ENCODE measurements at regions not wholly inside any gene's neighbourhood (a gene's known extent, or its start where the extent isn't known, plus 50 kb on each side); places are given as distances from the start of the nearest gene placed in this dataset.
"Not testable (repeated sequence)": the region's sequence is repeated elsewhere in the genome, so short reads cannot be mapped to it uniquely, and the experiment has no call there.

GRCh38 chr2:230627806-230628724, 84.6 kb upstream of the CAB39 start:
- Mint-ChIP-seq H3K36me3 (ENCODE audit: low read depth) (no peaks in the 10 kb centered on the region), H3K4me1 (peaks cover 7% of the 10 kb centered on the region), H3K27me3 (no peaks in the 10 kb centered on the region), H3K9me3 (no peaks in the 10 kb centered on the region), H3K4me3 (no peak overlapping the region), H3K27ac (no peak overlapping the region)
- ATAC-seq (ENCODE audit: low read depth) (no peak), DNase-seq (no peak)
- ChIA-PET CTCF (interaction anchor here (1.2 kb wide), 1 partner anchor 13 kb away, joined by 4 read pairs; no protein-coding TSS in a partner anchor), POLR2A (no interaction called here)
- intact Hi-C loops (cut with micrococcal nuclease), result no loop called here
- no peak for TF ChIP-seq CTCF (IDR thresholded peaks at IDR 0.05)

- no peak overlapping the region for H3K4me3 Mint-ChIP-seq
- POLR2A ChIA-PET, result no interaction called here
- no peak for ATAC-seq (ENCODE audit: low read depth)
Observed at GRCh38 chr2:230631470-230631869, 81.2 kb upstream of the CAB39 start.

GRCh38 chr2:230634146-230634545, 78.5 kb upstream of the CAB39 start:
- Mint-ChIP-seq H3K36me3 (ENCODE audit: low read depth) (no peaks in the 10 kb centered on the region), H3K9me3 (no peaks in the 10 kb centered on the region), H3K4me3 (no peak overlapping the region), H3K27ac (no peak overlapping the region), H3K4me1 (peaks cover 12% of the 10 kb centered on the region), H3K27me3 (no peaks in the 10 kb centered on the region)
- ChIA-PET POLR2A (interaction anchor here (0.5 kb wide), 1 partner anchor 20 kb away, joined by 10 read pairs; no protein-coding TSS in a partner anchor), CTCF (no interaction called here)
- intact Hi-C loops (cut with micrococcal nuclease), result no loop called here
- ATAC-seq (ENCODE audit: low read depth) (no peak), DNase-seq (no peak)
- no peak for TF ChIP-seq CTCF (IDR thresholded peaks at IDR 0.05)

More at GRCh38 chr2:230631470-230631869, 81.2 kb upstream of the CAB39 start:
- DNase-seq, result no peak
- peaks cover 7% of the 10 kb centered on the region for H3K4me1 Mint-ChIP-seq
- no peak overlapping the region for H3K27ac Mint-ChIP-seq
- no peak for TF ChIP-seq CTCF (IDR thresholded peaks at IDR 0.05)
- CTCF ChIA-PET, result no interaction called here
- intact Hi-C loops (cut with micrococcal nuclease), result no loop called here
- no peaks in the 10 kb centered on the region for H3K9me3 Mint-ChIP-seq
- no peaks in the 10 kb centered on the region for H3K27me3 Mint-ChIP-seq
- no peaks in the 10 kb centered on the region for H3K36me3 Mint-ChIP-seq (ENCODE audit: low read depth)

GRCh38 chr2:230634721-230635313, 77.8 kb upstream of the CAB39 start:
- H3K27ac Mint-ChIP-seq; H3K36me3 Mint-ChIP-seq (ENCODE audit: low read depth); intact Hi-C loops (cut with micrococcal nuclease); CTCF ChIA-PET; DNase-seq; H3K9me3 Mint-ChIP-seq; H3K27me3 Mint-ChIP-seq; ATAC-seq (ENCODE audit: low read depth); H3K4me3 Mint-ChIP-seq: not testable (repeated sequence)
- H3K4me1 Mint-ChIP-seq, result peaks cover 13% of the 10 kb centered on the region
- POLR2A ChIA-PET, result interaction anchor here (0.5 kb wide), 1 partner anchor 20 kb away, joined by 10 read pairs; no protein-coding TSS in a partner anchor

GRCh38 chr2:230636684-230637271, 75.9 kb upstream of the CAB39 start:
- TF ChIP-seq CTCF (IDR thresholded peaks at IDR 0.05), result no peak
- Mint-ChIP-seq H3K4me3 (no peak overlapping the region), H3K36me3 (ENCODE audit: low read depth) (no peaks in the 10 kb centered on the region), H3K27me3 (no peaks in the 10 kb centered on the region), H3K4me1 (peaks cover 22% of the 10 kb centered on the region), H3K9me3 (no peaks in the 10 kb centered on the region), H3K27ac (no peak overlapping the region)
- DNase-seq (no peak), ATAC-seq (ENCODE audit: low read depth) (no peak)
- POLR2A ChIA-PET, result interaction anchor here (0.5 kb wide), 1 partner anchor 39 kb away, joined by 3 read pairs; no protein-coding TSS in a partner anchor
- intact Hi-C loops (cut with micrococcal nuclease), result no loop called here
- CTCF ChIA-PET, result no interaction called here

- H3K27ac Mint-ChIP-seq; CTCF ChIA-PET; H3K4me3 Mint-ChIP-seq; H3K36me3 Mint-ChIP-seq (ENCODE audit: low read depth); DNase-seq; H3K9me3 Mint-ChIP-seq; ATAC-seq (ENCODE audit: low read depth); intact Hi-C loops (cut with micrococcal nuclease); H3K27me3 Mint-ChIP-seq: not testable (repeated sequence)
- POLR2A ChIA-PET, result interaction anchor here (0.5 kb wide), 1 partner anchor 39 kb away, joined by 3 read pairs; no protein-coding TSS in a partner anchor
- peaks cover 22% of the 10 kb centered on the region for H3K4me1 Mint-ChIP-seq
Observed at GRCh38 chr2:230637486-230637885, 75.2 kb upstream of the CAB39 start.
